Endothelial cell of umbilical vein (primary cell): ENCODE measurements at regions not wholly inside any gene's neighbourhood (a gene's known extent, or its start where the extent isn't known, plus 50 kb on each side); places are given as distances from the start of the nearest gene placed in this dataset.

Experiments
- BruUV-seq: library from RNA; stranded (reverse); fragments of 400-500 nt; replicated peaks from 2 replicates; lab custom pipeline; 2021; lab: Mats Ljungman, UMichigan
- CTCF ChIA-PET: fragments of 300-600, 350-600 bp; sonication (Branson Sonifier 250); formaldehyde crosslinking; loops from one replicate; lab custom pipeline; 2021; ENCODE audit warnings: antibody characterized with exemption, inconsistent platforms; lab: Charles Lee
- POLR2A ChIA-PET: fragments of 300-600, 350-600 bp; sonication (Branson Sonifier 250); formaldehyde crosslinking; loops from one replicate; lab custom pipeline; 2021; ENCODE audit warnings: antibody characterized with exemption, inconsistent platforms; lab: Charles Lee
- DNase-seq: peaks from one replicate; pipeline ENCODE4 v3.0.0-alpha.2; 2011; ENCODE audit warnings: low read depth, low spot score
- FAIRE-seq: peaks from 2 replicates; lab custom pipeline; 2011; peaks lifted over from hg19 to GRCh38; lab: Jason Lieb, UNC
- H2AFZ ChIP-seq: 2 replicates; pipeline ENCODE4 v1.6.0; 2012; ENCODE audit warnings: low read depth, low read length, control low read depth, inconsistent platforms
- H3K27ac ChIP-seq: 2 replicates; pipeline ENCODE4 v1.5.1; 2011; ENCODE audit warnings: low read depth, mild to moderate bottlenecking, control low read depth, low read length, moderate library complexity; ENCODE audit not compliant: insufficient read depth
- H3K27me3 ChIP-seq, 2 experiments: 2 replicates each; pipeline versions ENCODE4 v1.6.0 to v1.6.1; 2011; ENCODE audit warnings: low read length in 2 of 2, mixed read lengths in 1 of 2; ENCODE audit not compliant: control insufficient read depth in 2 of 2, insufficient read depth in 2 of 2
- H3K36me3 ChIP-seq, 2 experiments: 2 replicates in 1 of 2; 3 replicates in 1 of 2; pipeline ENCODE4 v1.5.1; 2011; ENCODE audit warnings: low read length in 2 of 2, mild to moderate bottlenecking in 1 of 2, moderate library complexity in 1 of 2; ENCODE audit not compliant: control insufficient read depth in 2 of 2, insufficient read depth in 2 of 2; ENCODE audit errors: extremely low read depth in 1 of 2
- H3K4me1 ChIP-seq: 3 replicates; pipeline ENCODE4 v1.5.1; 2011; ENCODE audit warnings: mild to moderate bottlenecking, low read length; ENCODE audit not compliant: control insufficient read depth, insufficient read depth; ENCODE audit errors: extremely low read depth
- H3K4me2 ChIP-seq: 2 replicates; pipeline ENCODE4 v1.6.1; 2011; ENCODE audit warnings: low read length, control low read depth, mixed read lengths; ENCODE audit not compliant: insufficient read depth
- H3K4me3 ChIP-seq, 3 experiments: fragments of 200-600 bp in 1 of 3; sonication (generic), shearing (Covaris generic) in 1 of 3; replicated peaks in 1 of 3; 2 replicates each; pipeline ENCODE4 v1.5.1; 2011 to 2016; ENCODE audit warnings: control low read depth in 3 of 3, low read length in 3 of 3, mild to moderate bottlenecking in 2 of 3, inconsistent platforms in 1 of 3, low read depth in 1 of 3, moderate library complexity in 1 of 3; ENCODE audit not compliant: insufficient read depth in 1 of 3
- H3K79me2 ChIP-seq: 2 replicates; pipeline ENCODE4 v1.6.0; 2012; ENCODE audit warnings: low read length, inconsistent platforms; ENCODE audit not compliant: control insufficient read depth, insufficient read depth
- H3K9ac ChIP-seq: replicated peaks from 2 replicates; pipeline ENCODE3; 2011; ENCODE audit warnings: low read length, control low read depth; ENCODE audit not compliant: insufficient read depth; ENCODE audit errors: extremely low read depth
- H3K9me1 ChIP-seq: replicated peaks from 3 replicates; pipeline ENCODE4 v1.6.0; 2011; ENCODE audit warnings: mild to moderate bottlenecking, low read length; ENCODE audit not compliant: control insufficient read depth, insufficient read depth; ENCODE audit errors: extremely low read depth
- H3K9me3 ChIP-seq: replicated peaks from 2 replicates; pipeline ENCODE4 v1.5.1; 2012; ENCODE audit warnings: low read length, inconsistent platforms; ENCODE audit not compliant: control insufficient read depth, insufficient read depth
- H4K20me1 ChIP-seq: replicated peaks from 2 replicates; pipeline ENCODE3; 2011; ENCODE audit warnings: mild to moderate bottlenecking, low read length; ENCODE audit not compliant: control insufficient read depth, insufficient read depth; ENCODE audit errors: extremely low read depth
- EZH2 ChIP-seq: IDR thresholded peaks from 2 replicates; pipeline ENCODE4 v1.6.1; 2012; ENCODE audit warnings: borderline replicate concordance, low read depth, mild to moderate bottlenecking, moderate library complexity, low read length, inconsistent platforms; ENCODE audit not compliant: severe bottlenecking
- FOS ChIP-seq: IDR thresholded peaks from 2 replicates; pipeline ENCODE4 v1.6.1; 2011; ENCODE audit warnings: mild to moderate bottlenecking, low read length, moderate library complexity, borderline replicate concordance; ENCODE audit not compliant: insufficient read depth
- GATA2 ChIP-seq: IDR thresholded peaks from 2 replicates; pipeline ENCODE4 v1.7.0; 2011; ENCODE audit warnings: low read depth, mild to moderate bottlenecking, moderate library complexity, mixed read lengths, low read length; ENCODE audit not compliant: insufficient read length, insufficient read depth
- JUN ChIP-seq: IDR thresholded peaks from 2 replicates; pipeline ENCODE4 v1.6.1; 2011; ENCODE audit warnings: borderline replicate concordance, low read depth; ENCODE audit not compliant: insufficient read length, insufficient read depth
- MYC ChIP-seq: IDR thresholded peaks from one replicate; pipeline ENCODE4 v1.6.1; 2011; ENCODE audit warnings: mild to moderate bottlenecking, low read depth, low read length
- POLR2A ChIP-seq: IDR thresholded peaks from 2 replicates; pipeline ENCODE4 v1.6.1; 2012; ENCODE audit warnings: low read depth, mild to moderate bottlenecking, control low read depth, low read length
- POLR2AphosphoS5 ChIP-seq: IDR thresholded peaks from 2 replicates; pipeline ENCODE4 v1.6.1; 2012; ENCODE audit warnings: low read depth, mild to moderate bottlenecking, control low read depth, low read length, moderate library complexity; ENCODE audit not compliant: insufficient read depth
- dilution Hi-C: fragments of 300-500 bp; cut with MboI; formaldehyde crosslinking; loops from one replicate; pipeline ENCODE4 v1.15.0; 2019; ENCODE audit warnings: low sequenced_read_pairs; ENCODE audit not compliant: extremely low pct_ligation_motif_present
- intact Hi-C: fragments of 100-400 bp; cut with micrococcal nuclease; formaldehyde crosslinking; loops from one replicate; pipeline ENCODE4 v1.10.0; 2022
- TF ChIP-seq, protein P1 (sequence below), 2 donors: IDR thresholded peaks; 1 replicate in 1 of 2; 2 replicates in 1 of 2; pipeline ENCODE4 v1.5.1; 2011; ENCODE audit warnings: low read length in 2 of 2, mild to moderate bottlenecking in 2 of 2, moderate library complexity in 2 of 2, control low read depth in 1 of 2, inconsistent platforms in 1 of 2, low read depth in 1 of 2; ENCODE audit not compliant: insufficient read depth in 1 of 2; ENCODE audit errors: extremely low read depth in 1 of 2
- TF ChIP-seq, protein P2 (sequence below): IDR thresholded peaks from 2 replicates; pipeline ENCODE4 v1.6.1; 2011; ENCODE audit not compliant: insufficient read depth, insufficient read length

DNA sequence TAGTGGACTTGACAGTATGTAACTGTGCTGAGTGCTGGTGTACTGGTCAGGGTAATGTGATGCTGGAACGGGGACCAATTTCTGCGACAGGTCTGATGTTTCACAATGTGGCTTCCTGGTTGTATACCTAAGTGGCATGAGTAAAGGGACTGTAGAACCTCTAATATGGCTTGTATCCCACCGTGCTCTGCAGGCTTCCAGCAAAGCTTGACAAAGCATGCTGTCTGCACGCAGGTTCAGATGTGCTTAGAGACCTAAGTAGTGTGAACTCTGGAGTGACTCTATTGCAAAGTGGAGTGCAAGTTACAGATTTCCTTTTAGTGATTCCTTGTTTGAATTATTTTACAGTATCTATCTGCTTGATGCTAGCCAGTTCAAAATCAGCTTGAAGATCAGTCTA is 415.8 kb upstream of the NOVA1 start:
- H3K36me3 ChIP-seq = no peaks in the 10 kb centered on the region
- H2AFZ ChIP-seq = no peak overlapping the region
- no peaks in the 10 kb centered on the region for H3K9me1 ChIP-seq
- CTCF ChIA-PET = interaction anchor here (0.7 to 1.4 kb wide), 2 partner anchors 9 to 11 kb away, joined by 3 read pairs; no protein-coding TSS in a partner anchor
- POLR2A ChIA-PET = no interaction called here
- no peak overlapping the region for H3K27ac ChIP-seq
- no TSS peak for BruUV-seq
- no peak for TF ChIP-seq JUN
- TF ChIP-seq, protein P1, sequence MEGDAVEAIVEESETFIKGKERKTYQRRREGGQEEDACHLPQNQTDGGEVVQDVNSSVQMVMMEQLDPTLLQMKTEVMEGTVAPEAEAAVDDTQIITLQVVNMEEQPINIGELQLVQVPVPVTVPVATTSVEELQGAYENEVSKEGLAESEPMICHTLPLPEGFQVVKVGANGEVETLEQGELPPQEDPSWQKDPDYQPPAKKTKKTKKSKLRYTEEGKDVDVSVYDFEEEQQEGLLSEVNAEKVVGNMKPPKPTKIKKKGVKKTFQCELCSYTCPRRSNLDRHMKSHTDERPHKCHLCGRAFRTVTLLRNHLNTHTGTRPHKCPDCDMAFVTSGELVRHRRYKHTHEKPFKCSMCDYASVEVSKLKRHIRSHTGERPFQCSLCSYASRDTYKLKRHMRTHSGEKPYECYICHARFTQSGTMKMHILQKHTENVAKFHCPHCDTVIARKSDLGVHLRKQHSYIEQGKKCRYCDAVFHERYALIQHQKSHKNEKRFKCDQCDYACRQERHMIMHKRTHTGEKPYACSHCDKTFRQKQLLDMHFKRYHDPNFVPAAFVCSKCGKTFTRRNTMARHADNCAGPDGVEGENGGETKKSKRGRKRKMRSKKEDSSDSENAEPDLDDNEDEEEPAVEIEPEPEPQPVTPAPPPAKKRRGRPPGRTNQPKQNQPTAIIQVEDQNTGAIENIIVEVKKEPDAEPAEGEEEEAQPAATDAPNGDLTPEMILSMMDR (IDR thresholded peaks at IDR 0.05; ENCODE audit: extremely low read depth in 1 of 2, insufficient read depth in 1 of 2, low read depth in 1 of 2, low read length in 2 of 2) = no peak
- no peak for TF ChIP-seq POLR2AphosphoS5
- TF ChIP-seq, protein P2, sequence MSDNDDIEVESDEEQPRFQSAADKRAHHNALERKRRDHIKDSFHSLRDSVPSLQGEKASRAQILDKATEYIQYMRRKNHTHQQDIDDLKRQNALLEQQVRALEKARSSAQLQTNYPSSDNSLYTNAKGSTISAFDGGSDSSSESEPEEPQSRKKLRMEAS = no peak
- TF ChIP-seq MYC = no peak
- no peak for TF ChIP-seq POLR2A
- no peak for TF ChIP-seq EZH2
- no peak for TF ChIP-seq FOS
- no peak for TF ChIP-seq GATA2
- H3K9ac ChIP-seq = no peak overlapping the region
- H4K20me1 ChIP-seq = no peaks in the 10 kb centered on the region
- no peaks in the 10 kb centered on the region for H3K9me3 ChIP-seq
- no peaks in the 10 kb centered on the region for H3K79me2 ChIP-seq
- FAIRE-seq = no peak
- no peak overlapping the region for H3K4me2 ChIP-seq
- no peak for DNase-seq
- intact Hi-C loops = no loop called here
- dilution Hi-C loops = no loop called here
- no peaks in the 10 kb centered on the region for H3K27me3 ChIP-seq
- no peaks in the 10 kb centered on the region for H3K4me1 ChIP-seq
- H3K4me3 ChIP-seq = no peak overlapping the region
